ENCODE measurements at regions not wholly inside any gene's neighbourhood (a gene's known extent, or its start where the extent isn't known, plus 50 kb on each side); places are given as distances from the start of the nearest gene placed in this dataset.

GRCh38 chr5:167616043-167616890 is 675.2 kb upstream of the WWC1 start:
- no peak overlapping the region for H3K27ac ChIP-seq
- TF ChIP-seq CTCF (conservative IDR thresholded peaks at IDR 0.05): no peak

- H3K27ac ChIP-seq: no peak overlapping the region
- TF ChIP-seq CTCF (conservative IDR thresholded peaks at IDR 0.05): no peak
Observed at GRCh38 chr5:167623354-167623753, 668.1 kb upstream of the WWC1 start.

- no peak for TF ChIP-seq CTCF (conservative IDR thresholded peaks at IDR 0.05)
- H3K27ac ChIP-seq: no peak overlapping the region
Observed at GRCh38 chr5:167624053-167624452, 667.4 kb upstream of the WWC1 start.

- no peak for TF ChIP-seq CTCF (conservative IDR thresholded peaks at IDR 0.05)
- H3K27ac ChIP-seq: no peak overlapping the region
Observed at GRCh38 chr5:167626341-167627123, 664.9 kb upstream of the WWC1 start.

GRCh38 chr5:167629634-167630033 is 661.8 kb upstream of the WWC1 start:
- H3K27ac ChIP-seq: no peak overlapping the region
- no peak for TF ChIP-seq CTCF (conservative IDR thresholded peaks at IDR 0.05)

GRCh38 chr5:167631191-167631590 is 660.3 kb upstream of the WWC1 start:
- TF ChIP-seq CTCF (conservative IDR thresholded peaks at IDR 0.05): no peak
- H3K27ac ChIP-seq: no peak overlapping the region

- TF ChIP-seq CTCF (conservative IDR thresholded peaks at IDR 0.05): no peak
- no peak overlapping the region for H3K27ac ChIP-seq
Observed at GRCh38 chr5:167633114-167633513, 658.3 kb upstream of the WWC1 start.
